NB4 (cell line): ENCODE measurements at regions not wholly inside any gene's neighbourhood (a gene's known extent, or its start where the extent isn't known, plus 50 kb on each side); places are given as distances from the start of the nearest gene placed in this dataset.

Experiments used
- CTCF ChIP-seq: IDR thresholded peaks from one replicate; pipeline ENCODE4 v1.5.1; 2012; ENCODE audit warnings: low read depth, low read length
- MYC ChIP-seq: IDR thresholded peaks from 2 replicates; pipeline ENCODE4 v1.6.1; 2011; ENCODE audit warnings: low read depth, low read length
- POLR2A ChIP-seq: IDR thresholded peaks from 2 replicates; pipeline ENCODE4 v1.6.1; 2011; ENCODE audit warnings: mild to moderate bottlenecking; ENCODE audit not compliant: insufficient read length; ENCODE audit errors: extremely low read depth

- no peak for TF ChIP-seq MYC
- no peak for TF ChIP-seq CTCF
- no peak for TF ChIP-seq POLR2A
These were observed 753.0 kb upstream of the GOT2 start for GRCh38 chr16:59487067-59487466.
